WTC11 (cell line): ENCODE measurements at regions not wholly inside any gene's neighbourhood (a gene's known extent, or its start where the extent isn't known, plus 50 kb on each side); places are given as distances from the start of the nearest gene placed in this dataset.
"Not testable (repeated sequence)": the region's sequence is repeated elsewhere in the genome, so short reads cannot be mapped to it uniquely, and the experiment has no call there.

Source experiments
- ATAC-seq: fragments of 200-7000 bp; cut with Tn5 transposase; 2 replicates; pipeline ENCODE4 v1.10.0; 2021; ENCODE audit warnings: mild to moderate bottlenecking, moderate library complexity
- CTCF ChIA-PET: fragments of 300-600 bp; sonication (Branson Sonifier 250); formaldehyde crosslinking; loops from one replicate; lab custom pipeline; 2021; ENCODE audit warnings: antibody characterized with exemption; lab: Charles Lee
- POLR2A ChIA-PET: fragments of 350-600 bp; sonication (Branson Sonifier 250); formaldehyde crosslinking; loops from one replicate; lab custom pipeline; 2021; ENCODE audit warnings: antibody characterized with exemption; lab: Charles Lee
- DNase-seq: peaks from one replicate; pipeline ENCODE4 v3.0.0; 2021; ENCODE audit warnings: low spot score
- H3K27ac Mint-ChIP-seq: 2 replicates; pipeline ENCODE4 v1.8.0; 2021; ENCODE audit warnings: mixed read lengths
- H3K27me3 Mint-ChIP-seq: 2 replicates; pipeline ENCODE4 v1.8.0; 2021; ENCODE audit warnings: low read depth, mild to moderate bottlenecking, moderate library complexity, mixed read lengths
- H3K36me3 Mint-ChIP-seq: 2 replicates; pipeline ENCODE4 v1.8.0; 2021; ENCODE audit warnings: mixed read lengths
- H3K4me1 Mint-ChIP-seq: 2 replicates; pipeline ENCODE4 v1.8.0; 2022; ENCODE audit warnings: mixed read lengths
- H3K4me3 Mint-ChIP-seq: 2 replicates; pipeline ENCODE4 v1.8.0; 2021; ENCODE audit warnings: mild to moderate bottlenecking, moderate library complexity, mixed read lengths
- H3K9me3 Mint-ChIP-seq: 2 replicates; pipeline ENCODE4 v1.8.0; 2021; ENCODE audit warnings: mixed read lengths
- CREM ChIP-seq: sonication (generic); formaldehyde crosslinking; IDR thresholded peaks from 2 replicates; pipeline ENCODE4 v1.8.1; 2022; ENCODE audit warnings: mild to moderate bottlenecking, missing genetic modification reagents, moderate library complexity
- EMX1 ChIP-seq: fragments of 250-450 bp; sonication (Bioruptor Pico); IDR thresholded peaks from 2 replicates; pipeline ENCODE4 v1.8.0; 2021; ENCODE audit warnings: mild to moderate bottlenecking
- GABPB1 ChIP-seq: sonication (generic); formaldehyde crosslinking; IDR thresholded peaks from 2 replicates; pipeline ENCODE4 v1.8.1; 2023; ENCODE audit warnings: mild to moderate bottlenecking, missing genetic modification reagents
- JUN ChIP-seq: sonication (generic); formaldehyde crosslinking; IDR thresholded peaks from 2 replicates; pipeline ENCODE4 v1.8.0; 2023; ENCODE audit warnings: mild to moderate bottlenecking, missing genetic modification reagents
- KAT7 ChIP-seq: sonication (generic); formaldehyde crosslinking; IDR thresholded peaks from 2 replicates; pipeline ENCODE4 v1.8.1; 2023; ENCODE audit warnings: missing genetic modification reagents, mild to moderate bottlenecking, borderline replicate concordance
- NFATC4 ChIP-seq: fragments of 250-450 bp; sonication (Bioruptor Pico); IDR thresholded peaks from 2 replicates; pipeline ENCODE4 v1.9.0; 2021; ENCODE audit warnings: mild to moderate bottlenecking
- NR3C1 ChIP-seq: sonication (generic); formaldehyde crosslinking; conservative IDR thresholded peaks from 2 replicates; pipeline ENCODE4 v1.8.1; 2023; ENCODE audit warnings: low read depth, mild to moderate bottlenecking, missing genetic modification reagents
- PRRX2 ChIP-seq: fragments of 250-450 bp; sonication (Bioruptor Pico); IDR thresholded peaks from 2 replicates; pipeline ENCODE4 v1.8.0; 2021; ENCODE audit warnings: mild to moderate bottlenecking
- RORB ChIP-seq: fragments of 250-450 bp; sonication (Bioruptor Pico); IDR thresholded peaks from 2 replicates; pipeline ENCODE4 v1.9.0; 2021; ENCODE audit warnings: mild to moderate bottlenecking
- ZBTB21 ChIP-seq: sonication (generic); formaldehyde crosslinking; IDR thresholded peaks from 2 replicates; pipeline ENCODE4 v1.8.1; 2023; ENCODE audit warnings: mild to moderate bottlenecking, missing genetic modification reagents, borderline replicate concordance
- ZNF263 ChIP-seq: sonication (generic); formaldehyde crosslinking; IDR thresholded peaks from 2 replicates; pipeline ENCODE4 v1.8.1; 2022; ENCODE audit warnings: low read depth, mild to moderate bottlenecking, moderate library complexity, missing genetic modification reagents
- ZNF416 ChIP-seq: fragments of 250-450 bp; sonication (Bioruptor Pico); IDR thresholded peaks from 2 replicates; pipeline ENCODE4 v1.9.0; 2021; ENCODE audit warnings: mild to moderate bottlenecking, inconsistent platforms
- TF ChIP-seq, protein P1 (sequence below): fragments of 250-450 bp; sonication (Bioruptor Pico); IDR thresholded peaks from 2 replicates; pipeline ENCODE4 v1.9.0; 2021; ENCODE audit warnings: mild to moderate bottlenecking
- TF ChIP-seq, protein P2 (sequence below): sonication (generic); formaldehyde crosslinking; IDR thresholded peaks from 2 replicates; pipeline ENCODE4 v1.8.1; 2023; ENCODE audit warnings: mild to moderate bottlenecking, missing genetic modification reagents
- TF ChIP-seq, protein P3 (sequence below): sonication (generic); formaldehyde crosslinking; IDR thresholded peaks from 2 replicates; pipeline ENCODE4 v1.8.0; 2022; ENCODE audit warnings: mild to moderate bottlenecking, missing genetic modification reagents
- TF ChIP-seq, protein P4 (sequence below): sonication (generic); formaldehyde crosslinking; IDR thresholded peaks from 2 replicates; pipeline ENCODE4 v1.8.0; 2023; ENCODE audit warnings: mild to moderate bottlenecking, missing genetic modification reagents
- TF ChIP-seq, protein P5 (sequence below): sonication (generic); formaldehyde crosslinking; IDR thresholded peaks from 2 replicates; pipeline ENCODE4 v1.8.1; 2022; ENCODE audit warnings: missing genetic modification reagents, borderline replicate concordance
- TF ChIP-seq, protein P6 (sequence below): sonication (generic); formaldehyde crosslinking; IDR thresholded peaks from 2 replicates; pipeline ENCODE4 v1.8.1; 2023; ENCODE audit warnings: mild to moderate bottlenecking, moderate library complexity, missing genetic modification reagents

DNA sequence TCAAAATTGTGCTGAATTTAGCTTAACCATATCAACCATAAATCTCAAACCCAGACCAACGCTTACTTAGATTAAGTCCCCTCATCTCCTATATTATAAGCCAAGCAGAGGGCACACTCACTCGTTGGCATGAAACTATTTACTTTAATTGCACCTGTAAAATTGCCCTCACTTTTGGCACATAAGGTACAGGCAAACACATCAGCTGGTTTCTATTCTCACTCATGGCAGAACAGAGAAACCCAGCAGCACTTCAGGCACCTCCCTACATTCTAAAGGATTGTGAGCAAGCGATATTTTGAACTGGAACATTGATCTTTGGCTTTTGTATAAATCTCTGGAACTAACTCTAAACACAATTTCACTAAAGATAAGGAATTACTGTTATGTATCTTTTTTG is 845.6 kb upstream of the CDH6 start:
- Mint-ChIP-seq H3K4me1 (no peaks in the 10 kb centered on the region), H3K36me3 (no peaks in the 10 kb centered on the region), H3K9me3 (peaks cover 5% of the 10 kb centered on the region; the same call in 1 of the 2 replicates), H3K27me3 (no peaks in the 10 kb centered on the region), H3K4me3 (no peak overlapping the region), H3K27ac (no peak overlapping the region)
- ChIA-PET POLR2A (no interaction called here), CTCF (no interaction called here)
- TF ChIP-seq, protein P1, sequence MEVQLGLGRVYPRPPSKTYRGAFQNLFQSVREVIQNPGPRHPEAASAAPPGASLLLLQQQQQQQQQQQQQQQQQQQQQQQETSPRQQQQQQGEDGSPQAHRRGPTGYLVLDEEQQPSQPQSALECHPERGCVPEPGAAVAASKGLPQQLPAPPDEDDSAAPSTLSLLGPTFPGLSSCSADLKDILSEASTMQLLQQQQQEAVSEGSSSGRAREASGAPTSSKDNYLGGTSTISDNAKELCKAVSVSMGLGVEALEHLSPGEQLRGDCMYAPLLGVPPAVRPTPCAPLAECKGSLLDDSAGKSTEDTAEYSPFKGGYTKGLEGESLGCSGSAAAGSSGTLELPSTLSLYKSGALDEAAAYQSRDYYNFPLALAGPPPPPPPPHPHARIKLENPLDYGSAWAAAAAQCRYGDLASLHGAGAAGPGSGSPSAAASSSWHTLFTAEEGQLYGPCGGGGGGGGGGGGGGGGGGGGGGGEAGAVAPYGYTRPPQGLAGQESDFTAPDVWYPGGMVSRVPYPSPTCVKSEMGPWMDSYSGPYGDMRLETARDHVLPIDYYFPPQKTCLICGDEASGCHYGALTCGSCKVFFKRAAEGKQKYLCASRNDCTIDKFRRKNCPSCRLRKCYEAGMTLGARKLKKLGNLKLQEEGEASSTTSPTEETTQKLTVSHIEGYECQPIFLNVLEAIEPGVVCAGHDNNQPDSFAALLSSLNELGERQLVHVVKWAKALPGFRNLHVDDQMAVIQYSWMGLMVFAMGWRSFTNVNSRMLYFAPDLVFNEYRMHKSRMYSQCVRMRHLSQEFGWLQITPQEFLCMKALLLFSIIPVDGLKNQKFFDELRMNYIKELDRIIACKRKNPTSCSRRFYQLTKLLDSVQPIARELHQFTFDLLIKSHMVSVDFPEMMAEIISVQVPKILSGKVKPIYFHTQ (CRISPR knock-in tag), result no peak
- TF ChIP-seq ZBTB21 (CRISPR knock-in tag), result no peak
- TF ChIP-seq, all 79 proteins: peak for 0
- DNase-seq (no peak), ATAC-seq (no peak)

DNA sequence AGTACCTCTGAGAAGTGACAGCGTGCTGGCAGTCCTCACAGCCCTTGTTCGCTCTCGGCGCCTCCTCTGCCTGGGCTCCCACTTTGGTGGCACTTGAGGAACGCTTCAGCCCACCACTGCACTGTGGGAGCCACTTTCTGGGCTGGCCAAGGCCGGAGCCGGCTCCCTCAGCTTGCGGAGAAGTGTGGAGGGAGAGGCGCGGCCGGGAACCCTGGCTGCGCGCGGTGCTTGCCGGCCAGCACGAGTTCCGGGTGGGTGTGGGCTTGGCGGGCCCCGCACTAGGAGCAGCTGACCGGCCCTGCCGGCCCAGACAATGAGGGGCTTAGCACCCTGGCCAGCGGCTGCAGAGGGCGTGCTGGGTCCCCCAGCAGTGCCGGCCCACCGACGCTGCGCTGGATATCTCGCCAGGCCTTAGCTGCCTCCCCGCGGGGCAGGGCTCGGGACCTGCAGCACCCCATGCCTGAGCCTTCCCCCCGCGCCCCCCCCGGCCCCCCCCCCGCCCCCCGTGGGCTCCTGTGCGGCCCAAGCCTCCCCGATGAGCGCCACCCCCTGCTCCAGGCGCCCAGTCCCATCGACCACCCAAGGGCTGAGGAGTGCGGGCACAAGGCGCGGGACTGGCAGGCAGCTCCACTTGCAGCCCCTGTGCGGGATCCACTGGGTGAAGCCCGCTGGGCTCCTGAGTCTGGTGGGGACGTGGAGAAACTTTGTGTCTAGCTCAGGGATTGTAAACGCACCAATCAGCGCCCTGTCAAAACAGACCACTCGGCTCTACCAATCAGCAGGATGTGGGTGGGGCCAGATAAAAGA is 847.7 kb upstream of the CDH6 start:
- CTCF ChIA-PET, POLR2A ChIA-PET, H3K4me3 Mint-ChIP-seq, H3K4me1 Mint-ChIP-seq, ATAC-seq, H3K27me3 Mint-ChIP-seq, H3K36me3 Mint-ChIP-seq, DNase-seq, H3K27ac Mint-ChIP-seq: not testable (repeated sequence)
- H3K9me3 Mint-ChIP-seq, result peaks cover 10% of the 10 kb centered on the region; the same call in 1 of the 2 replicates

DNA sequence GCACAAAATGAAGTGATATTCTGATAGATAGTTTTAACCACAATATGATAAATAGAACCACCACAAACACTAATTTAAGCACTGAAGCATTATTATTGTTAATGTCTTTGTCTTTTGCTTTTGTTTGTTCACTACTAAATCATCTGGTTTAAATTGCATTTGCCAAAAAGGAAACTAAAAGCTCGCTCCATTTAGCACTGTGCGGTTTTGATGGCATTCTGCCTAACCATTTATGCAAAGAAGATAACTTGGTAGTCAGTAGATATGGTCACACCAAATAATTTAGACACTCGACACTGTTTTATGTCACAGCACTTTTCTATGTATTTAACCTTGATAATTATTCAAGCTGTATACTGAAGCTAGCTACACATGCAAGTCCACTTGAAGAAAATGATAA is 849.8 kb upstream of the CDH6 start:
- no peak for DNase-seq
- no peaks in the 10 kb centered on the region for H3K27me3 Mint-ChIP-seq
- H3K36me3 Mint-ChIP-seq, result no peaks in the 10 kb centered on the region
- TF ChIP-seq, protein P2, sequence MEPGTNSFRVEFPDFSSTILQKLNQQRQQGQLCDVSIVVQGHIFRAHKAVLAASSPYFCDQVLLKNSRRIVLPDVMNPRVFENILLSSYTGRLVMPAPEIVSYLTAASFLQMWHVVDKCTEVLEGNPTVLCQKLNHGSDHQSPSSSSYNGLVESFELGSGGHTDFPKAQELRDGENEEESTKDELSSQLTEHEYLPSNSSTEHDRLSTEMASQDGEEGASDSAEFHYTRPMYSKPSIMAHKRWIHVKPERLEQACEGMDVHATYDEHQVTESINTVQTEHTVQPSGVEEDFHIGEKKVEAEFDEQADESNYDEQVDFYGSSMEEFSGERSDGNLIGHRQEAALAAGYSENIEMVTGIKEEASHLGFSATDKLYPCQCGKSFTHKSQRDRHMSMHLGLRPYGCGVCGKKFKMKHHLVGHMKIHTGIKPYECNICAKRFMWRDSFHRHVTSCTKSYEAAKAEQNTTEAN (CRISPR knock-in tag), result no peak
- TF ChIP-seq KAT7 (CRISPR knock-in tag), result no peak
- no peak for TF ChIP-seq NR3C1 (CRISPR knock-in tag)
- TF ChIP-seq JUN, result no peak
- no peak for TF ChIP-seq NFATC4 (CRISPR knock-in tag)
- TF ChIP-seq RORB (CRISPR knock-in tag), result no peak
- no peak for TF ChIP-seq PRRX2 (CRISPR knock-in tag)
- TF ChIP-seq ZNF263 (CRISPR knock-in tag), result no peak
- TF ChIP-seq, protein P3, sequence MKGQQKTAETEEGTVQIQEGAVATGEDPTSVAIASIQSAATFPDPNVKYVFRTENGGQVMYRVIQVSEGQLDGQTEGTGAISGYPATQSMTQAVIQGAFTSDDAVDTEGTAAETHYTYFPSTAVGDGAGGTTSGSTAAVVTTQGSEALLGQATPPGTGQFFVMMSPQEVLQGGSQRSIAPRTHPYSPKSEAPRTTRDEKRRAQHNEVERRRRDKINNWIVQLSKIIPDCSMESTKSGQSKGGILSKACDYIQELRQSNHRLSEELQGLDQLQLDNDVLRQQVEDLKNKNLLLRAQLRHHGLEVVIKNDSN (CRISPR knock-in tag), result no peak
- TF ChIP-seq, protein P4, sequence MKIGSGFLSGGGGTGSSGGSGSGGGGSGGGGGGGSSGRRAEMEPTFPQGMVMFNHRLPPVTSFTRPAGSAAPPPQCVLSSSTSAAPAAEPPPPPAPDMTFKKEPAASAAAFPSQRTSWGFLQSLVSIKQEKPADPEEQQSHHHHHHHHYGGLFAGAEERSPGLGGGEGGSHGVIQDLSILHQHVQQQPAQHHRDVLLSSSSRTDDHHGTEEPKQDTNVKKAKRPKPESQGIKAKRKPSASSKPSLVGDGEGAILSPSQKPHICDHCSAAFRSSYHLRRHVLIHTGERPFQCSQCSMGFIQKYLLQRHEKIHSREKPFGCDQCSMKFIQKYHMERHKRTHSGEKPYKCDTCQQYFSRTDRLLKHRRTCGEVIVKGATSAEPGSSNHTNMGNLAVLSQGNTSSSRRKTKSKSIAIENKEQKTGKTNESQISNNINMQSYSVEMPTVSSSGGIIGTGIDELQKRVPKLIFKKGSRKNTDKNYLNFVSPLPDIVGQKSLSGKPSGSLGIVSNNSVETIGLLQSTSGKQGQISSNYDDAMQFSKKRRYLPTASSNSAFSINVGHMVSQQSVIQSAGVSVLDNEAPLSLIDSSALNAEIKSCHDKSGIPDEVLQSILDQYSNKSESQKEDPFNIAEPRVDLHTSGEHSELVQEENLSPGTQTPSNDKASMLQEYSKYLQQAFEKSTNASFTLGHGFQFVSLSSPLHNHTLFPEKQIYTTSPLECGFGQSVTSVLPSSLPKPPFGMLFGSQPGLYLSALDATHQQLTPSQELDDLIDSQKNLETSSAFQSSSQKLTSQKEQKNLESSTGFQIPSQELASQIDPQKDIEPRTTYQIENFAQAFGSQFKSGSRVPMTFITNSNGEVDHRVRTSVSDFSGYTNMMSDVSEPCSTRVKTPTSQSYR (CRISPR knock-in tag), result no peak
- TF ChIP-seq GABPB1 (CRISPR knock-in tag), result no peak
- TF ChIP-seq, protein P5, sequence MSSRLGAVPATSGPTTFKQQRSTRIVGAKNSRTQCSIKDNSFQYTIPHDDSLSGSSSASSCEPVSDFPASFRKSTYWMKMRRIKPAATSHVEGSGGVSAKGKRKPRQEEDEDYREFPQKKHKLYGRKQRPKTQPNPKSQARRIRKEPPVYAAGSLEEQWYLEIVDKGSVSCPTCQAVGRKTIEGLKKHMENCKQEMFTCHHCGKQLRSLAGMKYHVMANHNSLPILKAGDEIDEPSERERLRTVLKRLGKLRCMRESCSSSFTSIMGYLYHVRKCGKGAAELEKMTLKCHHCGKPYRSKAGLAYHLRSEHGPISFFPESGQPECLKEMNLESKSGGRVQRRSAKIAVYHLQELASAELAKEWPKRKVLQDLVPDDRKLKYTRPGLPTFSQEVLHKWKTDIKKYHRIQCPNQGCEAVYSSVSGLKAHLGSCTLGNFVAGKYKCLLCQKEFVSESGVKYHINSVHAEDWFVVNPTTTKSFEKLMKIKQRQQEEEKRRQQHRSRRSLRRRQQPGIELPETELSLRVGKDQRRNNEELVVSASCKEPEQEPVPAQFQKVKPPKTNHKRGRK, result no peak
- no peak for TF ChIP-seq ZNF416 (CRISPR knock-in tag)
- TF ChIP-seq, protein P6, sequence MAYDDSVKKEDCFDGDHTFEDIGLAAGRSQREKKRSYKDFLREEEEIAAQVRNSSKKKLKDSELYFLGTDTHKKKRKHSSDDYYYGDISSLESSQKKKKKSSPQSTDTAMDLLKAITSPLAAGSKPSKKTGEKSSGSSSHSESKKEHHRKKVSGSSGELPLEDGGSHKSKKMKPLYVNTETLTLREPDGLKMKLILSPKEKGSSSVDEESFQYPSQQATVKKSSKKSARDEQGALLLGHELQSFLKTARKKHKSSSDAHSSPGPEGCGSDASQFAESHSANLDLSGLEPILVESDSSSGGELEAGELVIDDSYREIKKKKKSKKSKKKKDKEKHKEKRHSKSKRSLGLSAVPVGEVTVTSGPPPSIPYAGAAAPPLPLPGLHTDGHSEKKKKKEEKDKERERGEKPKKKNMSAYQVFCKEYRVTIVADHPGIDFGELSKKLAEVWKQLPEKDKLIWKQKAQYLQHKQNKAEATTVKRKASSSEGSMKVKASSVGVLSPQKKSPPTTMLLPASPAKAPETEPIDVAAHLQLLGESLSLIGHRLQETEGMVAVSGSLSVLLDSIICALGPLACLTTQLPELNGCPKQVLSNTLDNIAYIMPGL (CRISPR knock-in tag), result no peak
- TF ChIP-seq EMX1 (CRISPR knock-in tag), result no peak
- TF ChIP-seq CREM (CRISPR knock-in tag), result no peak
- CTCF ChIA-PET, result no interaction called here
- no peak overlapping the region for H3K27ac Mint-ChIP-seq
- no peaks in the 10 kb centered on the region for H3K4me1 Mint-ChIP-seq
- no peak for ATAC-seq
- H3K9me3 Mint-ChIP-seq, result peaks cover 10% of the 10 kb centered on the region; the same call in 1 of the 2 replicates
- H3K4me3 Mint-ChIP-seq, result no peak overlapping the region
- POLR2A ChIA-PET, result no interaction called here
